GM23248 (cell line): ENCODE measurements at regions not wholly inside any gene's neighbourhood (a gene's known extent, or its start where the extent isn't known, plus 50 kb on each side); places are given as distances from the start of the nearest gene placed in this dataset.

Experiments used
- EZH2 ChIP-seq: fragments of 200-600 bp; sonication (generic); IDR thresholded peaks from 2 replicates; pipeline ENCODE4 v1.6.1; 2018; ENCODE audit warnings: antibody characterized with exemption, mild to moderate bottlenecking; ENCODE audit not compliant: insufficient read depth, poor library complexity, severe bottlenecking
- EZH2phosphoT487 ChIP-seq: fragments of 200-600 bp; sonication (generic); IDR thresholded peaks from 2 replicates; pipeline ENCODE4 v1.6.1; 2018; ENCODE audit warnings: antibody characterized with exemption, moderate library complexity, mild to moderate bottlenecking, low read depth; ENCODE audit not compliant: insufficient read depth

DNA sequence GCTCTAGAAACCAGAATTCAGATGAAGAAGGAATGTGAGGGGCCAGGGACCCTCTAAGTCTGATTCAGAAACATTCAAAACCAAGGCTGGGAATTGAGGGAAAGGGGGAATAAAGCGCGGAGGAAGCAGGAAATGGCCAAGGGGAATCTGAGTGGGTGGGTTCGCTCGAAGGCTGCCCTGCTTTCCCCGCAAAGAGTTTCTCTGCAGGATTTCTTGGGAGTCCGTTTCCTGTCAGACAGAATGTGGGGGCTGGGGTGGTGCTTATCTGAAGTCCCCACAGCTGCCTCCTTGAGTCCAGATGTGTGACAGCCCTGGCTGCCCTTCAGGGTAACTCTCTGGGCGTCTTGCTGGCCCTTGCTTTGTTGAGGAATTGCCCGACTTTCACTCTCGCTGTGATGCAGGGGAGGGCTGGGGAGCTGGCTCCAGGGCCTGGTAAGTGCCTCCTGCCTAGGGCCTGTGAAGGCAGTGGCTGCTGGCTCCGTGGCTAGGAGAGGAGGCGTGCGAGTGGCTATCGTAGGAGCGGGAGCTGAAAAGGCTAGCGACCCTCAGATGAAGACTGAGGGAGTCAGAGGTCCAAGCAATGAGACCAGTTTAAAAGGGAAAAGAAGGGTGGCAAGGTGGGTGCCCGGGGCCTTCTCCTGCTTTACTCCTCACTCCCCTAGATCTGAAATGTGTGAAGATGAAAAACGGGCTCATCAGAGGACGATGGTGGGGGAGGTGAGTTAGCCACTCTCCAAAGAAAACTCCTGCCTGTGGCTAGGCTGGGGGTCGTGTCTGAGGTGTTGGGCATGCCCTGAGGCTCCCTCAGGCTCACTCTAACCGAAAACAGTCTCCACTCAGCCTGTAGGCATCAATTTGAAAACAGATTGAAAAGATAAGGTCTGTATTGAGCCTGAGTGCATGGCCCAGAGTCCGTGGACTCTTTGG lies 143.9 kb upstream of the UMPS start:
- TF ChIP-seq EZH2phosphoT487 (no peak), EZH2 (no peak)
